Naive thymus-derived CD8-positive, alpha-beta T cell (primary cell): ENCODE measurements at regions not wholly inside any gene's neighbourhood (a gene's known extent, or its start where the extent isn't known, plus 50 kb on each side); places are given as distances from the start of the nearest gene placed in this dataset.

Experiments
- ATAC-seq, 2 donors: fragments of 150-1000 bp; cut with Tn5 transposase in 1 of 2; sonication (Bioruptor Pico), chemical (Tn5 transposase) in 1 of 2; 1 replicate in 1 of 2; 2 replicates in 1 of 2; pipeline ENCODE4 v1.10.0; 2021; ENCODE audit warnings: mild to moderate bottlenecking in 2 of 2, moderate library complexity in 2 of 2
- POLR2A ChIA-PET: fragments of 350-600 bp; sonication (Branson Sonifier 250); formaldehyde crosslinking; loops from one replicate; lab custom pipeline; 2021; ENCODE audit warnings: antibody characterized with exemption; lab: Charles Lee
- DNase-seq, 10 donors: peaks; one replicate each; pipeline versions ENCODE4 v3.0.0 to v3.0.0-alpha.2; 2020 to 2022
- H3K27ac Mint-ChIP-seq, 10 donors: one replicate each; pipeline ENCODE4 v1.8.0; 2020 to 2022; ENCODE audit warnings: mild to moderate bottlenecking in 10 of 10, mixed read lengths in 10 of 10, moderate library complexity in 4 of 10, inconsistent platforms in 1 of 10
- H3K27me3 Mint-ChIP-seq, 5 donors: one replicate each; pipeline ENCODE4 v1.8.0; 2021 to 2022; ENCODE audit warnings: mixed read lengths in 5 of 5
- H3K36me3 Mint-ChIP-seq, 3 donors: one replicate each; pipeline ENCODE4 v1.8.0; 2020 to 2022; ENCODE audit warnings: mixed read lengths in 3 of 3, mild to moderate bottlenecking in 2 of 3, inconsistent platforms in 1 of 3
- H3K4me1 Mint-ChIP-seq, 4 donors: one replicate each; pipeline ENCODE4 v1.8.0; 2021 to 2022; ENCODE audit warnings: mixed read lengths in 4 of 4
- H3K4me3 Mint-ChIP-seq, 10 donors: one replicate each; pipeline ENCODE4 v1.8.0; 2020 to 2022; ENCODE audit warnings: mild to moderate bottlenecking in 10 of 10, mixed read lengths in 10 of 10, moderate library complexity in 6 of 10, inconsistent platforms in 1 of 10
- H3K9me3 Mint-ChIP-seq, 9 donors: one replicate each; pipeline ENCODE4 v1.8.0; 2020 to 2022; ENCODE audit warnings: mixed read lengths in 9 of 9, mild to moderate bottlenecking in 3 of 9, inconsistent platforms in 1 of 9, moderate library complexity in 1 of 9

- POLR2A ChIA-PET = interaction anchor here (0.6 to 2.0 kb wide), 6 partner anchors 15 to 363 kb away, joined by 3 to 6 read pairs (median 4); no protein-coding TSS in a partner anchor
Observed at GRCh38 chr1:234963904-234964702, 164.5 kb downstream of the TOMM20 start.

GRCh38 chr1:234963180-234963903 is 165.3 kb downstream of the TOMM20 start:
- POLR2A ChIA-PET = interaction anchor here (0.8 to 2.0 kb wide), 9 partner anchors 9 to 372 kb away, joined by 3 to 6 read pairs (median 4); no protein-coding TSS in a partner anchor
- DNase-seq (peak; percentile 54 to 90 (median 82)), ATAC-seq (peak; percentile 91 to 94)
- Mint-ChIP-seq H3K27me3 (peaks cover 0 to under 1% (median 0%) of the 10 kb centered on the region in 5 donors), H3K4me3 (peak overlapping the region; percentile 67 to 87 (median 78)), H3K36me3 (no peaks in the 10 kb centered on the region), H3K4me1 (peaks cover 44 to 71% (median 68%) of the 10 kb centered on the region in 4 donors), H3K27ac (peak overlapping the region; percentile 86 to 97 (median 94)), H3K9me3 (no peaks in the 10 kb centered on the region)

More at GRCh38 chr1:234963904-234964702, 164.5 kb downstream of the TOMM20 start:
- ATAC-seq = no peak
- H3K4me1 Mint-ChIP-seq = peaks cover 41 to 70% (median 68%) of the 10 kb centered on the region in 4 donors
- no peaks in the 10 kb centered on the region for H3K36me3 Mint-ChIP-seq
- H3K27ac Mint-ChIP-seq = peak overlapping the region; percentile 86 to 97 (median 94)
- H3K9me3 Mint-ChIP-seq = no peaks in the 10 kb centered on the region
- H3K4me3 Mint-ChIP-seq = peak overlapping the region in 9 of 10 donors; percentile 52 to 87 (median 76)
- no peak for DNase-seq
- H3K27me3 Mint-ChIP-seq = peaks cover 0 to 3% (median 0%) of the 10 kb centered on the region in 5 donors

GRCh38 chr1:234962340-234962989 is 166.2 kb downstream of the TOMM20 start:
- no peaks in the 10 kb centered on the region for H3K36me3 Mint-ChIP-seq
- peak overlapping the region; percentile 67 to 83 (median 76) for H3K4me3 Mint-ChIP-seq
- H3K4me1 Mint-ChIP-seq = peaks cover 44 to 73% (median 70%) of the 10 kb centered on the region in 4 donors
- no peaks in the 10 kb centered on the region for H3K9me3 Mint-ChIP-seq
- ATAC-seq = peak; percentile 6 to 22
- peak in 2 of 10 donors; percentile 12 to 27 for DNase-seq
- POLR2A ChIA-PET = interaction anchor here (0.8 to 2.0 kb wide), 10 partner anchors 8 to 371 kb away, joined by 3 to 6 read pairs (median 4); partner anchors contain the start of gene IRF2BP2
- peak overlapping the region; percentile 86 to 97 (median 94) for H3K27ac Mint-ChIP-seq
- H3K27me3 Mint-ChIP-seq = no peaks in the 10 kb centered on the region

DNA sequence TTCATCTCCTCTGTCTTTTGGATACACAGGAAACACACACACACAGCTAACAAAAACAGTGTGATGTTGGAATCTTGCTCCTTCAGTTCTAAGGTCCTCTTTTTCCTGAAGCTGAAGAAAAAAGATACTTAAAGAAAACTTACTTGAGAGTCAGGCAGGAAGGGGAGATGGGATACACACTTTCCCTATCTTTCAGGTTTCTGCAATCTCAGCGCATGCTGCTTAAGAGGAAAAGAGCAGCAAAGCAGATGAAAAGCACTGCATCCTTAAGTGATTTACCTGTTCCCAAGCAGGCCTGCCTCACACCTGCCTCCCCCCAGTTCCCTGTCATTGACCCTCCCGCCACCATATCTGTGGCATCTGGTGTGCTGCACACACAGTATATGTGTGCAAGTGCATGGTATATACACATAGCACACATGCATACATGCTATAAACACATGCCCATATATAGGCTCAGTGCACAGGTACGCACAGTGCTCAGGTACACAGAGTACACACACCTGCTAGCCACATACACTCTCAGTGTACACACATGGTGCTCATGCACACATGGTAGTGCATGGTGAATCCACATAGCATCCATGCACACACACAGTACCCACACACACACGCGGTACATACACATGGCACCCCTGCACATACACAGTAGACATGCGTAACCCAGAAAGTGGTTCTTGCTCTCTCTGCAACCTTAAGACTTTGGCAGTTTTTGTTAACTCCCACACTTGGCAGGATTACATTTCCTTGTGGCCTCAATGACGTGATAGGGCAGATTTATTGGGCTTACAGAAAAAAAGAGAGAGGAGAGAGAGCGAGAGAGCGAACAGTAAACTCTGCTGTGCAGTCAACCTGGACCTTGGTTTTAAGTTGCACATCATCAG is 166.9 kb downstream of the TOMM20 start:
- H3K27ac Mint-ChIP-seq = peak overlapping the region; percentile 86 to 97 (median 94)
- DNase-seq (no peak), ATAC-seq (no peak)
- peaks cover 47 to 78% (median 76%) of the 10 kb centered on the region in 4 donors for H3K4me1 Mint-ChIP-seq
- peak overlapping the region in 9 of 10 donors; percentile 75 to 83 (median 77) for H3K4me3 Mint-ChIP-seq
- no peaks in the 10 kb centered on the region for H3K27me3 Mint-ChIP-seq
- H3K9me3 Mint-ChIP-seq = no peaks in the 10 kb centered on the region
- H3K36me3 Mint-ChIP-seq = no peaks in the 10 kb centered on the region
- POLR2A ChIA-PET = interaction anchor here (0.9 to 2.0 kb wide), 4 partner anchors 18 to 352 kb away, joined by 3 to 5 read pairs (median 4); partner anchors contain the start of gene IRF2BP2

GRCh38 chr1:234960722-234961455 is 167.7 kb downstream of the TOMM20 start:
- Mint-ChIP-seq H3K36me3 (no peaks in the 10 kb centered on the region), H3K27ac (peak overlapping the region in 8 of 10 donors; percentile 22 to 96 (median 72)), H3K27me3 (no peaks in the 10 kb centered on the region), H3K4me1 (peaks cover 44 to 81% (median 75%) of the 10 kb centered on the region in 4 donors), H3K9me3 (no peaks in the 10 kb centered on the region), H3K4me3 (peak overlapping the region in 3 of 10 donors; percentile 1 to 49 (median 20))
- no peak for ATAC-seq
- no peak for DNase-seq
- POLR2A ChIA-PET = no interaction called here

DNA sequence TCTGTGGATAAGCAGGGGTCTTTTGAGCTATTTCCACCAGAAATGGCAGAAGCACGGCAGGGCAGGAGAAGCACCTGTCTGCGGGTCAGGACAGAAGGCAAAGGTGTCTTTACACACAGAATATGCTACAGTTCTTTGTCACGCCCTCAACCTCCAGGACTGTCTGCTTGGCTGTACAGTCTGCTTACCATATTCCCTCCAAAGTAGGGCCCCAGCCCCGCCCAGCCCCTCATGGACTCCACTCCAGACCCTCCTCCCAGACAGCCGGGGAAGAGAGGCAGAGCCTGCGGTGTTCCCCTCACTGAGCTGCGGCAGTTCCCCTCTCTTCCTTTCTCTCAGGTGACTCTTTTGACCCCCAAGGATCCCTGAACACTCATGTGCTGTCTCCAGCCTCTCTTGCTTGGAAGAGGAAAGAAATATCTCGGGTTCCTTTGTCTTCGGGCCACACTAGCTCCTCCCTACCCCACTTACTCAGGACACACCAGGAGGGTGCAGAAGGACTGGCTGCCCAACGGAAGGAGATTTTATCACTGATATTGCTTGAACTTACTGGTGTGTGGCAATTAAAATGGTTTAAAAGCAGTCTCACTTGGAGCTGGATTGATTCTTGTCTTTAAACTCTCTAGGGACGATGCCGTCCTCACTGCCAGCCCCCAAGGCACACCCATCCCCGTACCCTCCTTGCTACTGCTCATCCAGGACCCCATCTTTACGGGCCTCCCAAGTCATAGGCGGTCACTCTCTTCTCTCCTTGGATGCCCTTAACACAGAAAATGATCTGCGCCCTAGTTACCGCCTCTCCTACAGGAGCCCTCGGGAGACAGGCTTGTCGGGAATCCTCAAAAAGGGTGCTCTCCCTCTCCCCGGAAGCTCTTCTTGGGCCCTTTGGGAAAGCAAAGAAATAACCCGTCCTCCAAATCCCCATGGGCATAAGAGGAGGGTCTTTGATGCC is 169.7 kb downstream of the TOMM20 start:
- Mint-ChIP-seq H3K36me3 (no peaks in the 10 kb centered on the region), H3K27ac (peak overlapping the region; percentile 5 to 81 (median 64)), H3K4me1 (peaks cover 43 to 84% (median 75%) of the 10 kb centered on the region in 4 donors), H3K4me3 (peak overlapping the region in 1 of 10 donors; percentile 40), H3K9me3 (no peaks in the 10 kb centered on the region), H3K27me3 (no peaks in the 10 kb centered on the region)
- no peak for ATAC-seq
- POLR2A ChIA-PET = interaction anchor here (0.9 to 1.8 kb wide), 3 partner anchors 8 to 12 kb away, joined by 3 to 8 read pairs (median 3); no protein-coding TSS in a partner anchor
- no peak for DNase-seq

GRCh38 chr1:234958066-234958705 is 170.5 kb downstream of the TOMM20 start:
- no peaks in the 10 kb centered on the region for H3K9me3 Mint-ChIP-seq
- DNase-seq (no peak), ATAC-seq (no peak)
- H3K27me3 Mint-ChIP-seq = no peaks in the 10 kb centered on the region
- POLR2A ChIA-PET = interaction anchor here (0.6 kb wide), 1 partner anchor 218 kb away, joined by 3 read pairs; no protein-coding TSS in a partner anchor
- peaks cover 40 to 79% (median 71%) of the 10 kb centered on the region in 4 donors for H3K4me1 Mint-ChIP-seq
- no peak overlapping the region for H3K27ac Mint-ChIP-seq
- no peaks in the 10 kb centered on the region for H3K36me3 Mint-ChIP-seq
- no peak overlapping the region for H3K4me3 Mint-ChIP-seq

DNA sequence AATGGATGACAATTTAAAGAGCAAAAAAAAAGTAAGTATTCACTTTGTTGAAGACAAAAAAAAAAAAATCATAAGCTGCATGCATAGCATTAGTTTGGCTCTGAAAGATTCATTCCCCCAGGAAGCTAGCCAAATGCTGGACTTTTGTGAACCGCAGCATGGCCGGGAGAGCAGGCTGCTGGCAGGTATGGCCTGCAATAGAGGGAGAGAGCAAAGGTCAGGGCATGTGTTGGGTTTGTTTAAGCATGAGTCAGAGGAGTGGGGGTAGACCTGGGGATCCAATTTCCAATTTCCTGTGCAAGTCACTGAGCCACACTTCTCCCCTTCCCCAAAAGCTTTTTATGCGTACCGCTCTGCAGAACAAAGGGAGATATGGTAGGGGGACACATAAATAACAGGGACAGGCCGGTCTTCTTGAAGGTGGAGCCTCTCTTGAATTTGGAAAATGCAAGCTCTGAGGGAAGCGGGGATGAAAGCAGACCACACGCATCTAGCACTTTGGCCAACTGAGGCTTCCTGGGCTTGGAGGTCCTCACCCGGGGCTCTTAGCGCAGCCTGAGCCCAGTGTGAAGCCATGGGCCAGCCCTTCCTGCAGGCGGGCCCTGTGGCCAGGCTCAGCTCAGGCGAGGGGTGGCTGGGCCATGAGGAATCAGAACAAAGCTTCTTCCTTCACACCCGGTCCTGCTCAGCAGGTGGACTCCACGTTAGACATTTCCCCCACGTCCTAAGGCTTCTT is 171.1 kb downstream of the TOMM20 start:
- POLR2A ChIA-PET = interaction anchor here (0.5 to 0.7 kb wide), 5 partner anchors 217 to 1292 kb away, joined by 3 to 4 read pairs (median 3); no protein-coding TSS in a partner anchor
- no peaks in the 10 kb centered on the region for H3K36me3 Mint-ChIP-seq
- peak overlapping the region in 1 of 10 donors; percentile 11 for H3K4me3 Mint-ChIP-seq
- DNase-seq = no peak
- H3K27me3 Mint-ChIP-seq = no peaks in the 10 kb centered on the region
- no peaks in the 10 kb centered on the region for H3K9me3 Mint-ChIP-seq
- H3K4me1 Mint-ChIP-seq = peaks cover 39 to 72% (median 65%) of the 10 kb centered on the region in 4 donors
- no peak for ATAC-seq
- H3K27ac Mint-ChIP-seq = peak overlapping the region in 5 of 10 donors; percentile 6 to 50 (median 33)

GRCh38 chr1:234956821-234957329 is 171.8 kb downstream of the TOMM20 start:
- H3K4me1 Mint-ChIP-seq = peaks cover 33 to 66% (median 59%) of the 10 kb centered on the region in 4 donors
- ATAC-seq = no peak

More at GRCh38 chr1:234956821-234957329, 171.8 kb downstream of the TOMM20 start:
- no peaks in the 10 kb centered on the region for H3K27me3 Mint-ChIP-seq
- no peaks in the 10 kb centered on the region for H3K36me3 Mint-ChIP-seq
- H3K27ac Mint-ChIP-seq = peak overlapping the region in 5 of 10 donors; percentile 6 to 50 (median 41)
- no peak for DNase-seq
- H3K4me3 Mint-ChIP-seq = no peak overlapping the region
- H3K9me3 Mint-ChIP-seq = no peaks in the 10 kb centered on the region
- POLR2A ChIA-PET = interaction anchor here (0.6 to 0.7 kb wide), 3 partner anchors 233 to 504 kb away, joined by 3 to 4 read pairs (median 3); no protein-coding TSS in a partner anchor
